Endothelial cell of umbilical vein (primary cell): ENCODE measurements at regions not wholly inside any gene's neighbourhood (a gene's known extent, or its start where the extent isn't known, plus 50 kb on each side); places are given as distances from the start of the nearest gene placed in this dataset.

Source experiments
- BruUV-seq: library from RNA; stranded (reverse); fragments of 400-500 nt; replicated peaks from 2 replicates; lab custom pipeline; 2021; lab: Mats Ljungman, UMichigan
- CTCF ChIA-PET: fragments of 300-600, 350-600 bp; sonication (Branson Sonifier 250); formaldehyde crosslinking; loops from one replicate; lab custom pipeline; 2021; ENCODE audit warnings: antibody characterized with exemption, inconsistent platforms; lab: Charles Lee
- POLR2A ChIA-PET: fragments of 300-600, 350-600 bp; sonication (Branson Sonifier 250); formaldehyde crosslinking; loops from one replicate; lab custom pipeline; 2021; ENCODE audit warnings: antibody characterized with exemption, inconsistent platforms; lab: Charles Lee
- DNase-seq: peaks from one replicate; pipeline ENCODE4 v3.0.0-alpha.2; 2011; ENCODE audit warnings: low read depth, low spot score
- FAIRE-seq: peaks from 2 replicates; lab custom pipeline; 2011; peaks lifted over from hg19 to GRCh38; lab: Jason Lieb, UNC
- H2AFZ ChIP-seq: 2 replicates; pipeline ENCODE4 v1.6.0; 2012; ENCODE audit warnings: low read depth, low read length, control low read depth, inconsistent platforms
- H3K27ac ChIP-seq: 2 replicates; pipeline ENCODE4 v1.5.1; 2011; ENCODE audit warnings: low read depth, mild to moderate bottlenecking, control low read depth, low read length, moderate library complexity; ENCODE audit not compliant: insufficient read depth
- H3K27me3 ChIP-seq, 2 experiments: 2 replicates each; pipeline versions ENCODE4 v1.6.0 to v1.6.1; 2011; ENCODE audit warnings: low read length in 2 of 2, mixed read lengths in 1 of 2; ENCODE audit not compliant: control insufficient read depth in 2 of 2, insufficient read depth in 2 of 2
- H3K36me3 ChIP-seq, 2 experiments: 2 replicates in 1 of 2; 3 replicates in 1 of 2; pipeline ENCODE4 v1.5.1; 2011; ENCODE audit warnings: low read length in 2 of 2, mild to moderate bottlenecking in 1 of 2, moderate library complexity in 1 of 2; ENCODE audit not compliant: control insufficient read depth in 2 of 2, insufficient read depth in 2 of 2; ENCODE audit errors: extremely low read depth in 1 of 2
- H3K4me1 ChIP-seq: 3 replicates; pipeline ENCODE4 v1.5.1; 2011; ENCODE audit warnings: mild to moderate bottlenecking, low read length; ENCODE audit not compliant: control insufficient read depth, insufficient read depth; ENCODE audit errors: extremely low read depth
- H3K4me2 ChIP-seq: 2 replicates; pipeline ENCODE4 v1.6.1; 2011; ENCODE audit warnings: low read length, control low read depth, mixed read lengths; ENCODE audit not compliant: insufficient read depth
- H3K4me3 ChIP-seq, 3 experiments: fragments of 200-600 bp in 1 of 3; sonication (generic), shearing (Covaris generic) in 1 of 3; replicated peaks in 1 of 3; 2 replicates each; pipeline ENCODE4 v1.5.1; 2011 to 2016; ENCODE audit warnings: control low read depth in 3 of 3, low read length in 3 of 3, mild to moderate bottlenecking in 2 of 3, inconsistent platforms in 1 of 3, low read depth in 1 of 3, moderate library complexity in 1 of 3; ENCODE audit not compliant: insufficient read depth in 1 of 3
- H3K79me2 ChIP-seq: 2 replicates; pipeline ENCODE4 v1.6.0; 2012; ENCODE audit warnings: low read length, inconsistent platforms; ENCODE audit not compliant: control insufficient read depth, insufficient read depth
- H3K9ac ChIP-seq: replicated peaks from 2 replicates; pipeline ENCODE3; 2011; ENCODE audit warnings: low read length, control low read depth; ENCODE audit not compliant: insufficient read depth; ENCODE audit errors: extremely low read depth
- H3K9me1 ChIP-seq: replicated peaks from 3 replicates; pipeline ENCODE4 v1.6.0; 2011; ENCODE audit warnings: mild to moderate bottlenecking, low read length; ENCODE audit not compliant: control insufficient read depth, insufficient read depth; ENCODE audit errors: extremely low read depth
- H3K9me3 ChIP-seq: replicated peaks from 2 replicates; pipeline ENCODE4 v1.5.1; 2012; ENCODE audit warnings: low read length, inconsistent platforms; ENCODE audit not compliant: control insufficient read depth, insufficient read depth
- H4K20me1 ChIP-seq: replicated peaks from 2 replicates; pipeline ENCODE3; 2011; ENCODE audit warnings: mild to moderate bottlenecking, low read length; ENCODE audit not compliant: control insufficient read depth, insufficient read depth; ENCODE audit errors: extremely low read depth
- CTCF ChIP-seq, 2 donors: IDR thresholded peaks; 1 replicate in 1 of 2; 2 replicates in 1 of 2; pipeline ENCODE4 v1.5.1; 2011; ENCODE audit warnings: low read length in 2 of 2, mild to moderate bottlenecking in 2 of 2, moderate library complexity in 2 of 2, control low read depth in 1 of 2, inconsistent platforms in 1 of 2, low read depth in 1 of 2; ENCODE audit not compliant: insufficient read depth in 1 of 2; ENCODE audit errors: extremely low read depth in 1 of 2
- EZH2 ChIP-seq: IDR thresholded peaks from 2 replicates; pipeline ENCODE4 v1.6.1; 2012; ENCODE audit warnings: borderline replicate concordance, low read depth, mild to moderate bottlenecking, moderate library complexity, low read length, inconsistent platforms; ENCODE audit not compliant: severe bottlenecking
- FOS ChIP-seq: IDR thresholded peaks from 2 replicates; pipeline ENCODE4 v1.6.1; 2011; ENCODE audit warnings: mild to moderate bottlenecking, low read length, moderate library complexity, borderline replicate concordance; ENCODE audit not compliant: insufficient read depth
- GATA2 ChIP-seq: IDR thresholded peaks from 2 replicates; pipeline ENCODE4 v1.7.0; 2011; ENCODE audit warnings: low read depth, mild to moderate bottlenecking, moderate library complexity, mixed read lengths, low read length; ENCODE audit not compliant: insufficient read length, insufficient read depth
- JUN ChIP-seq: IDR thresholded peaks from 2 replicates; pipeline ENCODE4 v1.6.1; 2011; ENCODE audit warnings: borderline replicate concordance, low read depth; ENCODE audit not compliant: insufficient read length, insufficient read depth
- MAX ChIP-seq: IDR thresholded peaks from 2 replicates; pipeline ENCODE4 v1.6.1; 2011; ENCODE audit not compliant: insufficient read depth, insufficient read length
- MYC ChIP-seq: IDR thresholded peaks from one replicate; pipeline ENCODE4 v1.6.1; 2011; ENCODE audit warnings: mild to moderate bottlenecking, low read depth, low read length
- POLR2A ChIP-seq: IDR thresholded peaks from 2 replicates; pipeline ENCODE4 v1.6.1; 2012; ENCODE audit warnings: low read depth, mild to moderate bottlenecking, control low read depth, low read length
- POLR2AphosphoS5 ChIP-seq: IDR thresholded peaks from 2 replicates; pipeline ENCODE4 v1.6.1; 2012; ENCODE audit warnings: low read depth, mild to moderate bottlenecking, control low read depth, low read length, moderate library complexity; ENCODE audit not compliant: insufficient read depth
- dilution Hi-C: fragments of 300-500 bp; cut with MboI; formaldehyde crosslinking; loops from one replicate; pipeline ENCODE4 v1.15.0; 2019; ENCODE audit warnings: low sequenced_read_pairs; ENCODE audit not compliant: extremely low pct_ligation_motif_present
- intact Hi-C: fragments of 100-400 bp; cut with micrococcal nuclease; formaldehyde crosslinking; loops from one replicate; pipeline ENCODE4 v1.10.0; 2022

GRCh38 chr5:54803471-54804011 lies 181.9 kb downstream of the ESM1 start:
- H3K27ac ChIP-seq = no peak overlapping the region
- dilution Hi-C loops = no loop called here

More at GRCh38 chr5:54803471-54804011, 181.9 kb downstream of the ESM1 start:
- Histone ChIP-seq H3K9ac (no peak overlapping the region), H2AFZ (no peak overlapping the region), H3K27me3 (no peaks in the 10 kb centered on the region), H3K4me2 (no peak overlapping the region), H3K36me3 (no peaks in the 10 kb centered on the region), H4K20me1 (no peaks in the 10 kb centered on the region), H3K9me1 (no peaks in the 10 kb centered on the region), H3K4me1 (peaks cover 12% of the 10 kb centered on the region), H3K4me3 (no peak overlapping the region), H3K79me2 (no peaks in the 10 kb centered on the region), H3K9me3 (no peaks in the 10 kb centered on the region)
- TF ChIP-seq FOS (no peak), POLR2A (no peak), MYC (no peak), CTCF (IDR thresholded peaks at IDR 0.05; ENCODE audit: extremely low read depth in 1 of 2, insufficient read depth in 1 of 2, low read depth in 1 of 2, low read length in 2 of 2) (no peak), EZH2 (no peak), MAX (no peak), JUN (no peak), POLR2AphosphoS5 (no peak), GATA2 (no peak)
- CTCF ChIA-PET = no interaction called here
- no peak for DNase-seq
- POLR2A ChIA-PET = no interaction called here
- no peak for FAIRE-seq
- intact Hi-C loops = no loop called here
- BruUV-seq = no TSS peak
